ENCODE measurements at regions not wholly inside any gene's neighbourhood (a gene's known extent, or its start where the extent isn't known, plus 50 kb on each side); places are given as distances from the start of the nearest gene placed in this dataset.

- Histone ChIP-seq H3K27me3 (no peaks in the 10 kb centered on the region), H3K27ac (no peak overlapping the region), H3K4me3 (no peak overlapping the region), H3K4me1 (no peaks in the 10 kb centered on the region), H3K9me3 (replicated peaks) (no peaks in the 10 kb centered on the region), H3K36me3 (no peaks in the 10 kb centered on the region)
- DNase-seq: no peak
Observed at GRCh38 chr2:60676706-60677330, 79.2 kb upstream of the PAPOLG start.

- H3K9me3 ChIP-seq (replicated peaks): no peaks in the 10 kb centered on the region
- no peak for DNase-seq
- no peak overlapping the region for H3K4me3 ChIP-seq
- no peaks in the 10 kb centered on the region for H3K27me3 ChIP-seq
- no peak overlapping the region for H3K27ac ChIP-seq
- no peaks in the 10 kb centered on the region for H3K36me3 ChIP-seq
- no peaks in the 10 kb centered on the region for H3K4me1 ChIP-seq
Observed at GRCh38 chr2:60677356-60677755, 78.7 kb upstream of the PAPOLG start.

- Histone ChIP-seq H3K27ac (no peak overlapping the region), H3K4me1 (no peaks in the 10 kb centered on the region), H3K4me3 (no peak overlapping the region), H3K36me3 (no peaks in the 10 kb centered on the region), H3K9me3 (replicated peaks) (no peaks in the 10 kb centered on the region), H3K27me3 (no peaks in the 10 kb centered on the region)
- no peak for DNase-seq
Observed at GRCh38 chr2:60678551-60678950, 77.5 kb upstream of the PAPOLG start.

- H3K4me3 ChIP-seq: no peak overlapping the region
- H3K4me1 ChIP-seq: no peaks in the 10 kb centered on the region
- H3K36me3 ChIP-seq: no peaks in the 10 kb centered on the region
- H3K27ac ChIP-seq: no peak overlapping the region
- H3K27me3 ChIP-seq: no peaks in the 10 kb centered on the region
- no peak for DNase-seq
- H3K9me3 ChIP-seq (replicated peaks): no peaks in the 10 kb centered on the region
Observed at GRCh38 chr2:60679036-60679780, 76.9 kb upstream of the PAPOLG start.

- no peak for DNase-seq
- H3K27me3 ChIP-seq: peaks cover 7% of the 10 kb centered on the region
- no peak overlapping the region for H3K4me3 ChIP-seq
- H3K9me3 ChIP-seq (replicated peaks): no peaks in the 10 kb centered on the region; the same call in 1 of the 2 replicates
- H3K27ac ChIP-seq: no peak overlapping the region
- no peaks in the 10 kb centered on the region for H3K4me1 ChIP-seq
- 0 out of 2 replicates have a peak, but pooled peaks cover 2% of the 10 kb centered on the region for H3K36me3 ChIP-seq
Observed at GRCh38 chr2:60693551-60693950, 62.5 kb upstream of the PAPOLG start.

- 0 out of 2 replicates have a peak, but pooled peaks cover 2% of the 10 kb centered on the region for H3K36me3 ChIP-seq
- H3K9me3 ChIP-seq (replicated peaks): no peaks in the 10 kb centered on the region
- no peaks in the 10 kb centered on the region for H3K4me1 ChIP-seq
- H3K27ac ChIP-seq: no peak overlapping the region
- peaks cover 7% of the 10 kb centered on the region for H3K27me3 ChIP-seq
- DNase-seq: no peak
- no peak overlapping the region for H3K4me3 ChIP-seq
Observed at GRCh38 chr2:60695793-60696192, 60.3 kb upstream of the PAPOLG start.

- H3K36me3 ChIP-seq: no peaks in the 10 kb centered on the region
- no peak for DNase-seq
- H3K4me3 ChIP-seq: no peak overlapping the region
- H3K9me3 ChIP-seq (replicated peaks): no peaks in the 10 kb centered on the region
- no peak overlapping the region for H3K27ac ChIP-seq
- no peaks in the 10 kb centered on the region for H3K27me3 ChIP-seq
- no peaks in the 10 kb centered on the region for H3K4me1 ChIP-seq
Observed at GRCh38 chr2:60699617-60700016, 56.5 kb upstream of the PAPOLG start.

GRCh38 chr2:60706021-60706420 is 50.0 kb upstream of the PAPOLG start:
- DNase-seq: no peak
- no peak overlapping the region for H3K27ac ChIP-seq
- H3K4me3 ChIP-seq: no peak overlapping the region
- no peaks in the 10 kb centered on the region for H3K9me3 ChIP-seq (replicated peaks)
- H3K27me3 ChIP-seq: no peaks in the 10 kb centered on the region
- no peaks in the 10 kb centered on the region for H3K36me3 ChIP-seq
- no peaks in the 10 kb centered on the region for H3K4me1 ChIP-seq
